NCI-H2107 (cell line): ENCODE measurements at regions not wholly inside any gene's neighbourhood (a gene's known extent, or its start where the extent isn't known, plus 50 kb on each side); places are given as distances from the start of the nearest gene placed in this dataset.

Source experiments
- DNase-seq: peaks from one replicate; lab custom pipeline; 2025; lab: John Stamatoyannopoulos, UW

DNA sequence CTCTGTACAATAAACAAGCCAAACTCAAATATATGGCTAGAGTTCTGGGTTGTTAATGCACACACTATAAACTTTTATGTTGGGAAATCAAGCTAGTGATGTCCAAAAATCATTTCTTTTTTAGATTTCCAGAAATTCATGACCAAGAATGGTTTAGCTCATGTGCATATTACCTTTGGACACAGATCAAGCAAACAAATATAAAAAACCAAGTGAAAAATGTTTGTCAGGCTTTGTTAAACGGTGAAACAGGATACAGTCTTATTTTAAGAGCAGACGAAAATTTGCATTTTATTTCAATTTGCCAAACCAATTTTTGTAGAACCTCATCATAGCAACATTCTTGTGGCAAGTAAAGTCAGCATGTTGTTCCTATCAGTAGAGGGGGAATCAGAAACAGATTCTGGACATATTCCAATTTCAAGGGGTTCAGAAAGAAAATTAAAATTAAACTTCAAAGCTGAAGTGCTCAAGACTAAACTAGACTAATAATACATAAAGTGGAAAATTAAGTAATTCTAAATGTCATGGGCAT is 413.6 kb downstream of the TRIML1 start:
- no peak for DNase-seq

DNA sequence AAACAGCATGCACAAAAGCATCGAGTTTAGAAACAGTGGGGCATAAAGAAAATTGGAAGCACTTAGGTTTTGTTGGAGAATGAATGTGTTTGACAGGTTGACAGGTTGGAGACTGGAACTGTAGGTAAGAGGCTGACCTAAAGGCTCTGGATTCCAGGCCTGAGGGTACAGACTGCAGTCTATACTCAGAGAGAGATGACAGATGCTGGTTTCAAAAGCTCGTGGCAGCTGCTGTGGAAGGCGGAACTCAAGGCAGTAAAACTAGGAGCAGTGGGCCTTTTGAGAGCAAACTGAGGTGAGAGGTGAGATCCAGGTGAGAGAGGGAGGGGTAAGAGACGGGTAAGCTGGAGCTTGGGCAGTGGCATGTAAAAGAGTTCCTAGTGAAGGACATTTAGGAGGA is 415.2 kb downstream of the TRIML1 start:
- no peak for DNase-seq

DNA sequence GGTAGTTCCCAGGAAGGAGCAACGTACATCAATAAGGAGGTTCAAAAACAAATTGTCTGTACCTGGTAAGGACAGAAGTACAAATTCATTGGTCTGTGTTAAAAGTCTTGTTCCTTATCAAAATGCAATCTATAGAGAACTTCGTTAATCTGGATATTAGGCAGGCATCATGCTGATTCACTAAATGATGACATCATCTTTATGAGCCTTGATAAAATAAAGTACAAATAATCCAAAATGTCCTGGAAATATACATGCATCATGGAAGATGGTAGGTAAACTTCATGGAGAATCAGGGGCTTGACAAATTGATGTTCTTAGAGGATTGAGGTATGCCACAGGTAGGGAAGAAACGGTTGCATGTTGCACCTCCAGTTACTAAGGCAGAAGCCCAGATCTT is 433.9 kb downstream of the TRIML1 start:
- DNase-seq, result no peak

DNA sequence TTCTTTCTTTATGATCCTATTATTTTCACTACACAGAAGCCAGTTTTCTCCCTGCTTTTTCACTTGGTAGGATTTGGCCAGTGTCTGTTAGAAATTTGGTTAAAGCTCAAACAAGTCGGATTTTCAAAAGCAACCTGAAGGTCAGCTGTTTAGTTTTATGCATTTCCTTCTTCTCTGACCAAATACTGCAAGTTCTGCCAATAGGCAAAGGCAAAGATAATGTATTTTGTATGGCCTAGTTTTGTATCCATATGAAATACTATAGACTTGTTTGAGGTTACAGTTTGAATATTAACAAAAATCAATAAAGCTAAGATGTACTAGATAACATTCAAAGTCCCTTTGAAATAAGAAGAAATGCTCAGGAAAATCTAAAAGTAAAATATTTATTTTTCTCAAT is 439.4 kb downstream of the TRIML1 start:
- no peak for DNase-seq

DNA sequence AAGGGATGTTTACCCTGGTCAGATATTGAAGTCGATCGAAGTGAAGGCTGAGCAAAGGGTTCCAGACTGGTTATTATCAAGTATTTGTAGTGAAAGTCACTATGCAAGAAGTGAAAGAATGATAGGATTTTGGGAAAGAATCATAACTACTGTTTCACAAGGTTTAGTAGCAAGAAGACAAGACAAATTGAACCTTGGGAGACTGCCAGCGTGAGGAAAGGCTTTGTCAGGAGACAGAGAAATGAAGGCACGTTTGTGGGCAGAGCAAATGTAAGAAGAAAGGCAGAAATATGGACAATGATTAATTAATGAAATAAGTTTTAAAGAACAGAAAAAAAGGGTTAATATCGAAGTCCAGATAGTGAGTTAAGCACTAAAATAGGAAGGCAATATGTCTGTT is 456.8 kb downstream of the TRIML1 start:
- no peak for DNase-seq

DNA sequence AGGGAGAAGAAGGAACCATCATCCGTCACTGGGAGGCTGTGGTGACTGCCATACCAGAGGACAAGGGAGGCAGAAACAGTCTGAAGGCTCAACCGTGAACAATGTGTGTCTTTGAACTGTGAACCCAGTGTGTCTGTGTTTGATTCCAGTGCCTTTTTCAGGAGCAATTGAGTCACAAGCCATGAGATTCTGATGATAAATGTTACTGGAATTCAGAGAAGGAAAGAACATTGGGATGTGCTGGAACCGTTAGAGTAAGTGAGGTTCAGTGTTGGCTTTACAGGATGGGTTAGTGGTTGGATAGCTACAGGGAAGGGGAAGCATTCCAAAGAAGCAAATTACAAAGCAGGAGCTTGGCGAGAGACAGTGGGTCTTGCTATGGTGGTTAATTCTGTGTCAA is 464.4 kb downstream of the TRIML1 start:
- DNase-seq, result no peak

DNA sequence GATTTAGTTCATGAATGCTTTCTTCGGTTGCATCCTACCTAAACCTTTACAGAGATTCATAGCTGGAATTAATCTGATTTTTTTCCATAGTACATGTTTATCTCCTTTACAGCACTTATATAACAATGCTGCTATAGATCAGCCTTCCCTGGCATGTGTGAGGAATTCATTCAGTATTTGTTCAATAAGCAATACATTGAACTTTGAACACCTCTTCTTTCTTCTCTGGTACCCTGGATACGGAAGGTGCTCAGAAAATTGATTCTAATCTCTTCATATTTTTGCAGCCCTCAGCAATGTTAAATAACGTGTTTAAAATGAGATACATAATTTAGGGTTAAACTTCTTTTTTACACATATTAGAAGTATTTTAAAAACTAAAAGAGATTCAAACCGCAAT is 467.4 kb downstream of the TRIML1 start:
- no peak for DNase-seq

DNA sequence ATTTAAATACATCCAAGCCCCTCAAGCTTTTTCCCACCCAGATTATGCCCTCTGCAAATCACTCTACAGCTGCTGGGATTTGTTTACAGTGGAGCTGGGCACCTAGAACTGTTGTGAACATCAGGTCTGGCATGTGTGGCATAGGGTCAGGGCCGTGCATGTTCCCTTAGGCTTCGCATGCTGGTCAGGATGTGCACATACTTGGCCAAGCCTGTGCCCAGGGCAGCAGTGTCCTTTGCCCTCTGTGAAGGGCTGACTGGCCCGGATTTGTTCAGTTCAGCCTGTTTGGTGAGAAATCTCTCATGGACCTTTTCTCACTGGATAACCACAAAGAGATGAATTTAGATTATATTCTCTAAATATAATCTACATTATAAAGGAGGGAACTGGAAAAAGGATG is 471.9 kb downstream of the TRIML1 start:
- DNase-seq, result no peak

DNA sequence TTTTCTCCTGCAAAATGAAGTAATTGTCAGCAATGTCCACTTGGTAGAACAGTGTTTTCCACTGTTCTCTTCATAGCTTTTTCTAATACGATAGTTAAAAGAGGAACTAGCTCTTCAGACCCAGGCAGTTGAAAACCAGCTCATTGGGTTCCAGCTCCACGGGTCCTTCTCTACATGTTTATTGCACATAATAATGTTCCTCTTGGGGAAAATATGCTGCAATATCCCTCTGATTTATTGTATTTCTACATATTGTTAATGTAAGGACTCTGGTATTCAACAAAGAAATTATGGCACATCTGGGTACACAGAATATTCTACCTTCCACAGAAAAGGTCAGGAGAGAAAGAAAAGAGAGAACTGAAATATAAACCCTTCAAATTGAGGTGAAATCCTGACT is 473.4 kb downstream of the TRIML1 start:
- DNase-seq, result no peak

DNA sequence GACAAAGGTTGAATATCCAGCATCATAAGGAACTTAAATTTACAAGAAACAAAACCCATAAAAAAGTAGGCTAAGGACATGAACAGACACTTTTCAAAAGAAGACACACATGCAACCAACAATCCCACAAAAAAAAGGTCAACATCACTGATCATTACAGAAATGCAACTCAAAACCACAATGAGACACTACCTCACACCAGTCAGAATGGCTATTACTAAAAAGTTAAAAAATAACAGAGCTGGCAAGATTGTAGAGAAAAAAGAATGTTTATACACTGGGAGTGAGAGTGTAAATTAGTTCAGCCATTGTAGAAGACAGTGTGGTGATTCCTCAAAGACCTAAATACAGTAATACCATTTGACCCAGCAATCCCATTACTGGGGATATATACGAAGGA is 474.7 kb downstream of the TRIML1 start:
- DNase-seq, result no peak

DNA sequence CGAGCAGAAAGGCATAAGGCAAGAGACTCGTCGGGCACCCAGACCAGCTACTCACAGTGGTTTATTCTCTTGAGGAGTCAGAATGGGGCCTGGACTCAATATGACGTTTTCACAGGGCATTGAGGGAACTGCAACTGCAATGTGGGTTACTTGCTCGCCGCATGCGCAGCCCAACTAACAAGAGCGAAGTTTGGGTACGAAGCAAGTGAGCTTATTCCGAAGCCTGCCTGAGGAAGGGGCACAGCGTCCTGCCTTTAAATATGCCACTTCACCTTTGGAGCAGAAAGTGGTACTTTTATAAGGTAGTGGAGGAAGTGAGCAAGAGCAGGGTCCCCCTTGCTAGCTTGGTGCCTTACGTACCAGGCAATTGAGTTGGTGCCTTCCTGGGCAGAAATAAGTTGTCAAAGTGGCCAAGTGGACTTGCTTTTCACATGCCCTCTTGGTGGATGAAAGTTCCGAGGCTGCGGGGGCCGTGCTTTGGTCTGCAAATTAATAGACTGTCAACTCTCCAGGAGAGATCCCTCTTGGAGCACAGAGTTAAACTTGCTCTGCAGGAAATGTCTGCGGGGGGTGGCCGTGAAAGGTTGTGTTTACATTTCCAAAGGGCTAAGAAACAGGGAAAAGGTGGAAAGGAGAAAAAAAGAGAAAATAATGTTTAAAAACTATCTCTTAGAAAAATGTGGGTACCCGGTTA is 480.4 kb downstream of the TRIML1 start:
- DNase-seq, result no peak

DNA sequence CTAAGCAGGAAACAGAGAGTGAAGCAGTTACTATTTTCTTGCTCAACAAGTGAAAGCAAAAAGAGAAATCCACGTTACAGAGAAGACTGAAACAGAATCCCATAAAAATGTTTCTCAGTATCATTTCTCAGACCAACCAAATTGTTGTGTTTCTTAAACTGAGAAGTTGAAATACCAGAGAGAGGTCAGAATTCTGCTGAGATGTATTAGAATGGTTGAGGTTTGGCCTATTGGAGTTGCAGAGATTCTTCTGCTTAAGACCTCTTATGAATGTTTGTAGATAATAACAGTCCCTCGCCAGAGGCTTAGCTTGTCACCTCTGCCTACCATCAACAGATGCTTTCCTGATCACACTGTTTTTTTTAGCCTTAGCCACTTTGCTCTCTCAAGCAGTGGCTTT is 481.4 kb downstream of the TRIML1 start:
- DNase-seq, result no peak

DNA sequence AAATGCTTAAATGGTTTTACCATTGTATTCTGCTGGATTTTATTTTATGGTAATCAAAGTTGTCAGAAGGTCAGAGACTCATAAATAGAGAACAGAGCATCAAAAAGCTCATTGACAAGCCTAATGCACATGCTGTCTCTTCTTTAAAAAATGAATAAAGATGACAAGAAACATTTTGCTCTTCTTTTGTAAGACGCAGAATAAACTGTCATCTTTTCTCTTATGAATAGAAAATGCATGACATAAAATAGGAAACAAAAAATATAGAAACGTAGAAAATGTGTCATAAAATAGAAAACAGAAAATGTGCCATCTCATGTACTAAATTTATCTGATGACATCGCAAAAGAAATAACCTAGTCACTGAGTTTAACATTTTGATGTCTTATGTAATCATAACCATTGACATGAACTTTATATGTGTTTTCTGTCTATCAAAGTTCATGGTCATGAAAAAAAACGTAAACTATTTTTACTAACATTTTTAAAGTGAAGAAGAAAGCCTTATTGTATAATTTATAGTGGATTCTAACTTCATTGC is 484.1 kb downstream of the TRIML1 start:
- DNase-seq, result no peak

DNA sequence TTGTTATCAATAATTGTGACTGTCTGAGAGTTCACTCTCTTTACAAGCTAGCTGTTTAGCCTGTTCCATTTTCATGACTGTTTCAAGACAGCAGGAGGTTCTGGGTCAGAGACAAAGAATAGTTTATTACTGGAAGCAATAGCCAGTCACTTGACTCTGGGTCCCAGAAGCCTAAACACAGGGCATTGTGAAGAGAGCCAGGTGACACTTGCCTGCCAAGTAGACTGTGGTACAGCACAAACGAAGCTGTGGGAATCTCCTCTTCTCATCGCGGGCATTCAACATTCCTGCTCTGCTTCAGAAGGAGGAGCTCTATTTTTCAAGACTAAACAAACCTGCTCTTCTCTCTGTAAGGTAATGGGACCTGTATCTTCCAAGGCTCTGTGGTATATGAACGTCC is 485.1 kb downstream of the TRIML1 start:
- no peak for DNase-seq

DNA sequence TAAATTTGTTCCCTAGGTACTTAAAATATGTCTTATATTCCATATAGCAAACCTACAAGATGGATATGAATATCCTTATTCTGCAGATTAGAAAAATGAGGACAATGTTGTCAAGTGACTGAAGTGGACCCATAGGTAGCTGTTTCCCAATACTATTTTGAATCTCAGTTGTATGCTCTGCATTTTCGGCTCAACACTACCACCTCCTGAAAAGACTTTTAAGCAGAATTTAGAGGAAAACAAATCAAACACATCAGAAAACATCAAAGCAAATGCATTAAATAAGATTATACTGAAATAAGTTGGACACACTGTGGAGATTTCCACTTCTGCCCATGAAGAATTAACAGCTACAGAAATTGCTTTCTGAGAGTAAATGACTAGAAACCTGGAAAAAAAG is 488.7 kb downstream of the TRIML1 start:
- no peak for DNase-seq

DNA sequence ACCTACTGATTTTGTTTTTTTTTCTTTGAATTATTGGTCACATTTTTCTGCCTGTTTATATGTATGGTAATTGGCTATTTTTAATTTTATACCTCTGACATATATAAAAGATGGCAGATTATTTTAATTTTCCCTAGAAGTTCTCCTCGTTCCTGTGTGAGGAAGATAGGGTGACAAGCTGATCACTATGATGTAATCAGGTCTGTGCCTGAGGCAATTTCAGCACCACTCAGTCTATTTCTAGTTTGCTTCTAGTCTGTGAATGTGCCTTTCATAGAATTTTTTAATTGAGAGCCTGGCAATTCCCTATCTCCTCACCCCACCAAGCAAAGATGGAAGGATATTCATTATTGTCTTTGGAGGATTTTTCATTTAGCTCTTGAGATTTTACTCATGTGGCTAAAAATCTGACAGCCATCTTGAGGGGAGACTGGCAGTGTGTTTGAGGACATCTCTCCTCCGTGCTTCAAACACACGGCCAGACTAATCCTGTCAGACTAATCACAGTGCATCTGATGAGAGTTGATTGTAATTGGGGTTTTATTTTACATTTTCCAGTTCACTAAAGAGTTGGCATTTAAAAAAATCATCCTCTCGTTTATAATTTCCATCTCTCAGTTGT is 500.3 kb downstream of the TRIML1 start:
- DNase-seq, result no peak

DNA sequence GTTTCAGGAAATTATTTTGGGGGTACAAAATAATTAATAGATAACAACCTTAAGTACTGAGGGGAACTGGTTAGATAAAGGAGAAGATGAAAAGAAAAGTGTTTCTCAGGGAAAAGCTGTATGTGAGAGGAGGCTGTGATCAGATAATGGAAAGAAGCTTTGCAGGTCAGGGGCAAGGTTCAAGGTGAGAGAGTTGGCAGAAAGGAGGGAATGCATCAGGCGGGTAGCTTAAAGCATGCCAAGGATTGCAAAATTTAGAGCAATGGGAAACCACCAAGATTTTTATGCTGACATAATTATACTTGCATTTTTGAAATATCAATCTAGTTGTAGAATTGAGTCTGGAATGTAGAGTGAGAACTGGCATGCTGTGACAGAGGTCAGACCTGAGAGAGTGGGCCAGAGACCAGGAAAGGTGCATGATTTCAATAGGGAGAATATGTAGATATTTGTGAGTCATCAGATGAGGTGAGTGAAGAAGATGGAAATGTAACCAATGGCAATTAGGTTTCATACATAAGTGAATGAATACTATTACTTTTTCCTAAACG is 508.7 kb downstream of the TRIML1 start:
- no peak for DNase-seq

DNA sequence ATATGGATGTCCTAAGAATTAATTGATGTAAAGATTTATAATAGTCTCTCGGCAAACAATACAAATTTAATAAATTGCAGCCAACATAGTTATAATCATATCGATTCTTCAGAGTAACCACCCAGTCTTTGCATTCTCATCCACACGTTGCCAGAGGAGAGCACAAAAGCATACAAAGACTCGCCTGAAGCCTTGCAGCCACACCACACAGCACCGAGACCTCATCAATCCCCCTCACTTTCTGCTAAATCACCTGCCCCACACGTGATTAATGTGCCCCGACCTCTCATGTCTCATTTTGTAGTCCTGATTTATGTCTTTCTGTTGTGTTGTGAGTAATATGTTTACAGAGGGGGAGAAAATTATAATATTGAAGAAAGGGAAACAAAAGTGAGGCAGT is 510.4 kb downstream of the TRIML1 start:
- DNase-seq, result no peak

DNA sequence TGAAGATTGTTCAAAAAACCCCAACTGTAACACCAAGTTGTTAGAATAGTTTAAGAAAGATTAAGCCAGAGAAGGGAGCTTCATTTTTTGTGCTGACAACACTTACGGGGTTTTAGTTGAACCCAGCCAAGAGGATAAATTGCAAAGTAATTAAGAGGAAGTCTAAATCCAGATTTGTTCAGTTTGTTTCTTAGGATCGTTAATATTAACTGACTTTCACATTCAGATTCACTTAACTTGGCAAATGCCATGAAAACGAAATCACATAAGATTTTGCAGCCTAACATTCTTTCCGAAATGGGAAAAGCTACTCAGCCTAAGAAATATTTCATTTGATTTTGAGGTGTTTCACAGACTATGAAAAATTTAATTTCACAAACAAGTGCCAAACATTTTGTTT is 511.3 kb downstream of the TRIML1 start:
- DNase-seq, result no peak

DNA sequence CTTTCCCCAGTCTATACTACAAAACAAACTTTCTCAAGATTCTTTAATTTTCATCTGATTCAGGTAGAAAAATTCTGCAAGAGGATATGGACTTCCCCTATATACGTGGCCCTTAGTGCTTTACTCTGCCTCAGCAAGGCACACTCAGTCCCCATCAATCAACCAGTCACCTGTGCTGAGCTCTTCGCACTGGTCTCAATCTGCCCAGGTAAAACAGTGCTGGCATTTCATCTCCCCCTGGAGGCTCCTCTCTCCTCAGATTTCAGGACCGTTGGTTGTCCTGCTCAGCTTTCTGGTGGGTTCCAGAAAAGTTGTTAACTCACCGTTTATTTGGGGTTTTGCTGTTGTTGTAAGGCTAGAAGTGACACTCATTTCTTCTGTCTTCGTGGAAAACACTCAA is 518.1 kb downstream of the TRIML1 start:
- no peak for DNase-seq

DNA sequence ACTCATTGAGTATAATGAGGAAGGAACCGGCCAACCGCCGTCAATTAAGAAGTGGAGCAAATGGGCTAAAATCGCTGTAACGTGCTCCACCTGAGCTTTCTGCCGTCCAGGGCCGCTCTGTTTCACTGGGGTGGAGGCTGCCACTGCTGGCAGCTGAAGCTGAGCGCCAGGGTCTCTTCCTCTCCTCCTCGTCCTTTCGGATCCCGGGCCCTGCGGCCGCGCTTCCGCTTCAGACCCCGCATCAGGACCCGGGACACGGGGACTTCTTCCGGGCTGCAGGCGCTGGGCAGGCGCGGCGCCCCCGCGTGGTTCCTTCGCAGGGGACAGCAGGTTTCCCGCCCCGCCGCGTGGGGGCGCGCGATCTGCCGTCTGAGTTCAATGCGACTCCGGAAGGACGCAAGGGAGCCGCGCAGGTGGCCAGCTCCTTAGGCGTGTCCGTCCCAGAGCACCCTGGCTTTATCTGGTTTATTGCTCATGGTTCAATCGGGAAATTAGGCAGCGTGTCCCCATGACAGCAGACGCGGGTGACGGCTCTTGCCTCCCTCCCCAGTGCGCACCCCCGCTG is 519.8 kb downstream of the TRIML1 start:
- DNase-seq, result no peak

DNA sequence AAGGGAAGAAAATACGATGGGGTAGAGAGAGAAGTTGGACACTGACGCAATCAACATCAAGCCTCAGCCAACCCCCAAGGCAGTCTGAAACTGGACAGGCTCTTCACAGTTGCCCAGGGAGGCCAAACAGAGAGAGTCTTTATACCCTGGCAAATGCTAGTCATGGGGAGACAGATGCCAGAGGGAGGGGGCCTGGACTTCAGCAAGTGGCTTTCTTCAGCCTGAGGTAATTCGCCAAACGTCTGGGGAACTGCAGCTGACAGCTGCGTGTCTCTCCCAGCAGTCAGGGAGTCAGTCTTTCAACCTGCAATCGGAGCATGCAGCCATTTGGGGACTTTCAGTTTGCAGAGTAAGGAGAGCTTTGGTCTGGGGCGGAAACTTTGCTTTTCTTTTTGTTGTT is 521.6 kb downstream of the TRIML1 start:
- no peak for DNase-seq

DNA sequence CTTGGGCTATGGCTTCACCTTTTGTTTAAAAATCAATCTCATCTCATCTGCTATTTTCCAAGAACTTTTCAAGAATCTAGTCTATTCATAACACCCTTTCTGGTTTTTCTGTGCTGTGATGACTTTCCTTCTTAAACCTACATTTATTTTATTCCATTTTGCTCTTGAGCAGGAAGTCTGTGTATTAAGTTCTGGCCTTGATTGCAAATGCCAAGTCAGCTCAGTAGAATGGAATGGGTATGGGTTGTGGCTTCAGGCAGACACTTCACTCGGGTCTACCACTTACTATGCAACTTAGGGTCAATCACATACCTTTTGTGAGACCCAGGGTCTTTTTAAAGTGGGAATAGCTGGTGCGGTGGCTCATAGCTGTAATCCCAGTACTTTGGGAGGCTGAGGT is 522.3 kb downstream of the TRIML1 start:
- no peak for DNase-seq
